Putamen (tissue), 1 donor: ENCODE measurements at regions not wholly inside any gene's neighbourhood (a gene's known extent, or its start where the extent isn't known, plus 50 kb on each side); places are given as distances from the start of the nearest gene placed in this dataset.

Experiments used
- DNase-seq: peaks from one replicate; pipeline ENCODE4 v3.0.0-alpha.2; 2016; ENCODE audit warnings: low spot score

- no peak for DNase-seq
Measured at GRCh38 chr1:113259988-113260387, 130.3 kb upstream of the MAGI3 start.

DNA sequence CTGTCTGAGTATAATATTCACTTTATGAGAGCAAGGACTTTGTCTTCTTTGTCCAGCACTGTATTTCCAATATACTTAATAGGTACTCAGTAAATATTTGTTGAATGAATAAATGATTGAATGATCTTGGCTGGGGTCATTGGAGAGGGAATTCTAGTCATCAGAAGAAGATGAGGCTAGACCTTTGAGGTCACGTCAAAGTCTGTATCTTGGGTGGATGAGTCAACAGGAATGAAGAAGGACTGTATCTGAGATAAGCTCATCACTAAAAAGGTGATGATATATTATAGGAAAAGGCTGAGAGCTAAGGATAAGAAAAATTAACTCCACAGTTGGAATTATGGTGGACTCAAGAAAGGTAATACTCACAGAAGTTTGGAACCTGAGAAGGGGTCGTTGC is 125.1 kb upstream of the MAGI3 start:
- DNase-seq = no peak

DNA sequence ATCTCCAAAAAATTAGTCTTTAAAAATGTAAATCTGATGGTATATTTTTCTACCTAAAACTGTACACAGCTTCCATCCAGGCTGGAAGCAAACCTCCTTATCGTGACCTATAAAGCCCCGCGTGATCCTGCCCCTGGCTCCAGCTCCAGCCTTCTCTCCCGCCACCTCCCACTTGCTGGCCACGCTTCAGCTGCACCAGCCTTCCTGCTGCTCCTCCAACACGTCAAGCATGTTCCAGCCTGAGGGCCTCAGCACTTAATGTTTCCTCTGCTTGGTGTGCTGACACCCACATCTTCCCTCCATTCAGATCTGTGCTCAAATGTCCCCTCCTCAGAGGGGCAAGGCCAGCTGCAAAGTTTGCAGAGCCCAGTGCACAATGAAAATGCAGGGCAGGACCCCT is 123.5 kb upstream of the MAGI3 start:
- no peak for DNase-seq

- DNase-seq = no peak
Measured at GRCh38 chr1:113269168-113269963, 120.9 kb upstream of the MAGI3 start.

- no peak for DNase-seq
Measured at GRCh38 chr1:113271039-113271438, 119.3 kb upstream of the MAGI3 start.

- DNase-seq = no peak
Measured at GRCh38 chr1:113275083-113275482, 115.2 kb upstream of the MAGI3 start.

DNA sequence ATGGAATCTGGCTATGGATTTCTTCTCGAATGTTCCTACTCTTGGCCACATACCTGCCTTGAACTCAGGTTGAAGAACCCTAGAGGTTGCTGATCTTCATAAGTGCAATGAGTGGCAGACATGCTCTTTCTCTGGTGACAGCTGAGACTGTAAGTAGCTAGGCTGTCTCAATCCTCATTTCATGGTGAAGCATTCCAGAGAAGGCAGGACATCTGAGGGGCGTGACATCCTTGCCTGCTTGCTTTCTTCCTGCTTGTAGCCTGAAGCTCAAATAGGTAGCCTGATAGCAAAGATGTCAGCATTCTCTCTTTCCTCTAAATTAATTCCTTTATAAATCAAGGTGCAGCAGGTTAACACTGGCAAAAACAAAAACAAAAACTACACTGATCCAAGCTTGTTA is 114.6 kb upstream of the MAGI3 start:
- DNase-seq = no peak

GRCh38 chr1:113276507-113276906 is 113.8 kb upstream of the MAGI3 start:
- DNase-seq = no peak

DNA sequence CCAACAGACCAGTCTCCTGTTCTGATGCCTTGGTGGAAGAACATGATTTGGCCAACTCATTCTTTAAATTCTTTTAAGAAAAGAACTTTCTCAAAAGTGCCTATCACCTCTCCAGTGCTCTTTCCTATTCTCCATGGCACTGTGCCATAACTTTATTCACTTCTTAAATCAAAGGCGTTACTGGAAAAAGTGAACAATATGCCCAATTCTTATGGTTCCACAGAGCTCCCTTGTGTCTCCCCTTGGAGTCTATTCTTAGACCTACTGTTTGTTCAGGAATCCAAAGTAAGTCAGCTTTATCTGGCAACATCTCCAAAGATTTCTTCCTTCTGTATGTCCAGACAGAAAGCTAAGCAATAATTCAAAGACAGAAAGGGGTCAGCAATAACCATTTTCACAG is 111.9 kb upstream of the MAGI3 start:
- no peak for DNase-seq

- no peak for DNase-seq
Measured at GRCh38 chr1:113278777-113279176, 111.5 kb upstream of the MAGI3 start.

DNA sequence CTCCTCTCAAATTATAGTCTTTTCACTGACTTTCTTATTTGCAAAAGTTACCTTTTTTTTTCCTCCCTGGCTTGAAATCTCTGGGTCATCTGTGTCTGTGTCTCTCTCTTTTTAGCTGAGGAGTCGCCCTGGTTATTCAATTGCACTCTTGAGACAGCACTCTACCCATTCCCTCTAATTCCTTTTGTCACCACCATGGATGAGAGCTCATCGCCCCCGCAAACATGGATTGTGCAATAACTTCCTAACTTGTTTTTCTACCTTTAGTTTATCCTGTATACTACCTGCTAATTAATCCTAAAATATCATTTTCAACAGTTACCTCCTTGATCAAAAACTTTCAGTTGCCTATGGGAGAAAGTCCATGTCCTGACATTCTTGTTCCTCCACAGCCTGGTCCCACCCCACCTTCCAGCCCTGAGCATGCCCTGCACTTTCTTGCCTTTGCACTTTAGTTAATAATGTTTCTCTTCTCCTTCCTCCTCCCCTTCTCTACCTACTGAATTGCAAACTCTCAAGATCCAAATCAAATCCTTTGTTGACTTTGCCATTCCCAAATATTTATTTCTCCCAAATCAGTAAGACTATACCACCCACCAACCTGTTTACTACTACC is 110.4 kb upstream of the MAGI3 start:
- no peak for DNase-seq

- DNase-seq = no peak
Measured at GRCh38 chr1:113280581-113280980, 109.7 kb upstream of the MAGI3 start.

DNA sequence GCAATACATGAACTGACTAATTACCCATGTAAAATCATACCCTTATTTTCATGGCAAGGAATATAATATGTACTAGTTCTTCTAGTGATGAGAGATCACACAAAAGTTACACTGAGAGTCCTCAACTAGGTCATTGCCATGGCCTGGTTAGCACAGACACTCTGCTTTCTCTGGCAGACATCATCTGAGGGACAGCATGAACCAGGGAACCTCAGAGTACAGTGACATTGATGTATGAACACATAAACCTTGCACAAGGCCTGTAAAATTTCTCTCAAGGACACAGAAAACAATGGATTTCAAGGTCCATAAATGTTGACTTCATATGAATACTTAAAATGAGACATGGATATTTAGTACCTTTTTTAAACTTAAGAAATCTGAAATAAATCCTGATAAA is 108.8 kb upstream of the MAGI3 start:
- no peak for DNase-seq

DNA sequence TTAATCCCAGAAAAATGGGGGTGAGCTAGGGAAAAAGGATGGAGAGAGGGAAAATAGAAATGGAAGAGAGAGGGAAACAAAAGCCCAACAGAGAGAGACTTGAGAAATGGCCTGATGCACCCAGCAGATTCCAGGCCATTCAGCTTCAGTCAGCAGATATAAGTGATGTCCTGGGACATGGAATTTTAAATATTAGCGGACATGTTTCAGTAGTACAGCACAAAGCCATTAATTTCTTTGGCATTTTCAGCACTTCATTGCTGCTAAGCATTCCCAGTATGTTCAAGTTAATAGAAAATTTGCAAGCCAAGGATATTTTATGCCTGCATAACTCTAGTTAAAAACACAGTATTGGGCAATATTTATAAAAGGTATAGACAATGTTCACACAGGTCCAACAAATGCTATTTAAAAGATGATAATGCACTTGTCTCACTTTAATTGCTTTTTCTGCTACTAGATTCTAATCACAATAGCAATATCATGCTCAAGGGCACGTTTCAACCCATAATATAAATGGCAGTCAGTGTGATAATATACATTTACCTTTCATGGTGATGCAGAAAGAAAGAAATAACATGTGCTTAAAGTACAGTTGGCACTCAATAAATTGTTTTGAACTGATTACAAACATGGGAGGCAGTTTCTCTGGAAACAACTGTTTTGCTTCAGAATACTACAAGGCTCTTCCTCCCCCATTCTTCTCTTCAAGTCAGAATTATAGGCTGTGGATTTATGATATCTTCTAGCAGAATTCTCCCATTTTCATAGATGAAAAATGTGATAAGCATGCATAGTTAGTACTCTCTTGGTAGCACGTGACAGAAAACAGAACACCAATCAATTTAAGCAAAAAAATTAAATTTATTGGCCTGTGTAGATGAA is 108.1 kb upstream of the MAGI3 start:
- DNase-seq = no peak

DNA sequence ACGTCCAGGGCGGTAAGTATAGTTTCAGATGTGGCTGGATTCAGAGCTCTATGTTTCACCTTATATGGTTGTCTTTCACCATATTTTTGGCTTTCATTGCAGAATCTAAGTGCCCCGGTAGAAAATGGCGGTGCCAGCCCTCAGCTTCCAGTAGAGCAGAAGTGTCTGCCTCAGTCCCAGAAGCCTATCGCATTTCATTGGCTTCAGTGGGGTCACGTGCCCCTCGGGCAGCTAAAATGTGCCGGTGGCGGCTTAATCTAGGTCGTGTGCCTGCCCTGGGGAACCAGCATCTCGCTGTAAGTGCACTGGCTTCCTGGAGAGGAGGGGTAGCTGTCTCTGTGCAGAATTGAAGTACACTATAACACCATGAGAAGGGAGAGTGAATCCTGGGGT is 107.4 kb upstream of the MAGI3 start:
- no peak for DNase-seq

DNA sequence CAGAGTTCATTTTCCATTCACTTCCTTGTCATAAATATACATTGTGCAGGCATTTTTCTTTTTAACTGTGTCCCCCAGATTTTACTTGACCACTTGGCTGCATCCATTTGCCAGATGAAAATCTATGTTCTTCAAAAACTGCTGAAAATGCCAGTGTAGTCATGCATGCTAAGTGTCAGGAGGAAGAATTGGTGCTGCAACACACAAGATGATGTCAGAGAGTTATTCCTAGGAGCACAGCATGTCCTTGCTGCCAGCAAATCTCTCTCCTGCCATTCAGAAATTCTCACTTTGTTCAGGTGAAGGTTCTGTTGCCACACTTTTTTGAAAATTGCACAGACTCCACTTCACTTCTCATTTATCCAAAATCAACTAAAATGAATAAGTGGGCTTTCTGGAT is 106.4 kb upstream of the MAGI3 start:
- no peak for DNase-seq

- DNase-seq = no peak
Measured at GRCh38 chr1:113286156-113286555, 104.2 kb upstream of the MAGI3 start.

- DNase-seq = no peak
Measured at GRCh38 chr1:113291777-113292602, 98.3 kb upstream of the MAGI3 start.

DNA sequence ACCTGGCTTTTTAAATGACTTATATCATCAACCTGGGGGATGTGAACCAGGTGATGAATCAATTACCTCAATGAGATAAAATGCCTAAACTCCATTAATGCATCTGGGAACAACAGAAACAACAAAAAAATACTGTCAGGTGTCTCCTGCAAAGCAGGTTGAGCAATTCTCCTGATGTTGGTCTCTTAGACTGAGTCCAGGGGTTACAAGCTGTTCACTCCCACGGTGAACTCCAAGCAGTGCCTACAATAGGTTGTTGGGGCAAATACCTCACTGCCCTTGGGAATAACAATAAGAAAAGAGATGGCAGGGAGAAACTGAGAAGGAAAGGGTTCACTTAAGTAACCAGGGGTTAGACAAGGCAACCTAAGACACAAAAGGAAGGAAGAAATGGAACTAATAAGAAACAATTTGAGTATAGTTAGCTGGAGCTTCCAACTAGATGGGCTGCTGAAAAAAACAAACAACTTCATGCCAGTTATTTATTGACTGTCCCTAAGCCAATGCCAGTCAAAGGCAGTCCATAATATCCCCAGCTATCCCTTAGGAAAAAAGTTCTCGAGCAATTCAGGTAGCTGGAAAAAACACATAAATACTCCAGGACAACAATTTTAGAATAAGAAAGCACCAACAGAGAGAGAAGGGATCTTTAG is 97.6 kb upstream of the MAGI3 start:
- no peak for DNase-seq

GRCh38 chr1:113293256-113293626 is 97.1 kb upstream of the MAGI3 start:
- no peak for DNase-seq

DNA sequence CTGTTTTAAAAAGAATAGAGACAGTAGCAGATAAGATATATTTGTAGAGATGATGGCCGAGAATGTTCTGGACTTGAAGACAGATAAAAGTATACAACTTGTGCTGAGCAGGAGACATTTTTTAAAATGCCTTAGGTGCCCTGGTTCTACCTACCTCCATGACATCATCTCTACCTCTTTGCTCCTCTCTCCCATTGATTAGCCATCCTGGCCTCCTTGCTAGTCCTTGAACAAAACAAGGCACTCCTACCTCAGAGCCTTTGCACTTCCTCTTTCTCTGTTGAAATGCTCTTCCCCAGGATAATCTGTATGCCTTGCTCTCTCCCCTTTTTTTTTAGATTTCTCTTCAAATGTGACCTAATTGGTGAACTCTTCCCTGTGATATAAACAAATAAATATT is 92.6 kb upstream of the MAGI3 start:
- DNase-seq = no peak

GRCh38 chr1:113298941-113299340 is 91.4 kb upstream of the MAGI3 start:
- DNase-seq = no peak
